Peyer's patch (tissue), 4 donors: ENCODE measurements at regions not wholly inside any gene's neighbourhood (a gene's known extent, or its start where the extent isn't known, plus 50 kb on each side); places are given as distances from the start of the nearest gene placed in this dataset.

Experiments
- DNase-seq, 3 donors: peaks; one replicate each; pipeline ENCODE4 v3.0.0-alpha.2; 2017 to 2019
- H3K27ac ChIP-seq, 4 donors: fragments of 200-600 bp; sonication (generic); one replicate each; pipeline ENCODE4 v1.5.1; 2016 to 2019
- H3K27me3 ChIP-seq, 2 donors: fragments of 200-600 bp; sonication (generic); one replicate each; pipeline ENCODE4 v1.5.1; 2019
- H3K36me3 ChIP-seq, 3 donors: fragments of 200-600 bp; sonication (generic); one replicate each; pipeline ENCODE4 v1.5.1; 2016 to 2019
- H3K4me1 ChIP-seq, 4 donors: fragments of 200-600 bp; sonication (generic); one replicate each; pipeline ENCODE4 v1.5.1; 2016 to 2019
- H3K4me3 ChIP-seq, 4 donors: fragments of 200-600 bp; sonication (generic); 1 replicate in 3 of 4; 2 replicates in 1 of 4; pipeline ENCODE4 v1.5.1; 2016 to 2019; ENCODE audit warnings: mild to moderate bottlenecking in 1 of 4
- H3K9me3 ChIP-seq, 4 donors: fragments of 200-600 bp; sonication (generic); one replicate each; pipeline ENCODE4 v1.5.1; 2016 to 2019; ENCODE audit warnings: mild to moderate bottlenecking in 1 of 4
- POLR2A ChIP-seq, 2 donors: fragments of 450-650 bp; IDR thresholded peaks; one replicate each; pipeline ENCODE4 v1.5.1; 2017; ENCODE audit warnings: antibody characterized with exemption in 2 of 2, mild to moderate bottlenecking in 2 of 2, moderate library complexity in 2 of 2
- TF ChIP-seq, protein P1 (sequence below), 6 experiments: fragments of 450-650 bp in 4 of 6; fragments of 200-600 bp in 2 of 6; sonication (generic) in 1 of 6; IDR thresholded peaks; one replicate each; pipeline ENCODE4 v1.5.1; 2017 to 2019; ENCODE audit warnings: antibody characterized with exemption in 6 of 6, mild to moderate bottlenecking in 3 of 6, moderate library complexity in 1 of 6

GRCh38 chr20:53833333-53834061, 236.9 kb downstream of the BCAS1 start:
- Histone ChIP-seq H3K9me3 (no peaks in the 10 kb centered on the region), H3K27ac (peak overlapping the region in 2 of 4 donors; percentile 22 to 57)

GRCh38 chr20:53832499-53832898, 237.9 kb downstream of the BCAS1 start:
- H3K27me3 ChIP-seq: no peaks in the 10 kb centered on the region
- H3K36me3 ChIP-seq: no peaks in the 10 kb centered on the region
- TF ChIP-seq, protein P1, sequence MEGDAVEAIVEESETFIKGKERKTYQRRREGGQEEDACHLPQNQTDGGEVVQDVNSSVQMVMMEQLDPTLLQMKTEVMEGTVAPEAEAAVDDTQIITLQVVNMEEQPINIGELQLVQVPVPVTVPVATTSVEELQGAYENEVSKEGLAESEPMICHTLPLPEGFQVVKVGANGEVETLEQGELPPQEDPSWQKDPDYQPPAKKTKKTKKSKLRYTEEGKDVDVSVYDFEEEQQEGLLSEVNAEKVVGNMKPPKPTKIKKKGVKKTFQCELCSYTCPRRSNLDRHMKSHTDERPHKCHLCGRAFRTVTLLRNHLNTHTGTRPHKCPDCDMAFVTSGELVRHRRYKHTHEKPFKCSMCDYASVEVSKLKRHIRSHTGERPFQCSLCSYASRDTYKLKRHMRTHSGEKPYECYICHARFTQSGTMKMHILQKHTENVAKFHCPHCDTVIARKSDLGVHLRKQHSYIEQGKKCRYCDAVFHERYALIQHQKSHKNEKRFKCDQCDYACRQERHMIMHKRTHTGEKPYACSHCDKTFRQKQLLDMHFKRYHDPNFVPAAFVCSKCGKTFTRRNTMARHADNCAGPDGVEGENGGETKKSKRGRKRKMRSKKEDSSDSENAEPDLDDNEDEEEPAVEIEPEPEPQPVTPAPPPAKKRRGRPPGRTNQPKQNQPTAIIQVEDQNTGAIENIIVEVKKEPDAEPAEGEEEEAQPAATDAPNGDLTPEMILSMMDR (IDR thresholded peaks at IDR 0.05): no peak
- TF ChIP-seq POLR2A (IDR thresholded peaks at IDR 0.05): no peak
- no peaks in the 10 kb centered on the region for H3K9me3 ChIP-seq
- no peak overlapping the region for H3K4me3 ChIP-seq
- DNase-seq: no peak
- peaks cover 0 to 44% (median 19%) of the 10 kb centered on the region in 4 donors for H3K4me1 ChIP-seq
- H3K27ac ChIP-seq: no peak overlapping the region

More at GRCh38 chr20:53833333-53834061, 236.9 kb downstream of the BCAS1 start:
- Histone ChIP-seq H3K36me3 (no peaks in the 10 kb centered on the region), H3K4me3 (no peak overlapping the region), H3K27me3 (no peaks in the 10 kb centered on the region), H3K4me1 (peaks cover 0 to 37% (median 17%) of the 10 kb centered on the region in 4 donors)
- TF ChIP-seq, protein P1 (IDR thresholded peaks at IDR 0.05): no peak
- TF ChIP-seq POLR2A (IDR thresholded peaks at IDR 0.05): no peak
- no peak for DNase-seq

- TF ChIP-seq, protein P1 (IDR thresholded peaks at IDR 0.05): no peak
- no peak for TF ChIP-seq POLR2A (IDR thresholded peaks at IDR 0.05)
- no peak overlapping the region for H3K4me3 ChIP-seq
- H3K27me3 ChIP-seq: no peaks in the 10 kb centered on the region
- H3K9me3 ChIP-seq: no peaks in the 10 kb centered on the region
- H3K27ac ChIP-seq: no peak overlapping the region
- no peaks in the 10 kb centered on the region for H3K36me3 ChIP-seq
- no peak for DNase-seq
- peaks cover 0 to 45% (median 21%) of the 10 kb centered on the region in 4 donors for H3K4me1 ChIP-seq
Measured at GRCh38 chr20:53831812-53832211, 238.2 kb upstream of the ZNF217 start.

- no peak for DNase-seq
- peak overlapping the region in 3 of 4 donors; percentile 73 to 80 (median 77) for H3K27ac ChIP-seq
- H3K4me1 ChIP-seq: peaks cover 0 to 42% (median 21%) of the 10 kb centered on the region in 4 donors
- H3K4me3 ChIP-seq: no peak overlapping the region
- H3K36me3 ChIP-seq: no peaks in the 10 kb centered on the region
- no peaks in the 10 kb centered on the region for H3K9me3 ChIP-seq
- TF ChIP-seq POLR2A (IDR thresholded peaks at IDR 0.05): no peak
- TF ChIP-seq, protein P1 (IDR thresholded peaks at IDR 0.05): no peak
- H3K27me3 ChIP-seq: no peaks in the 10 kb centered on the region
Measured at GRCh38 chr20:53831228-53831627, 237.6 kb upstream of the ZNF217 start.

GRCh38 chr20:53829724-53830521, 236.3 kb upstream of the ZNF217 start:
- no peak for TF ChIP-seq POLR2A (IDR thresholded peaks at IDR 0.05)
- TF ChIP-seq, protein P1 (IDR thresholded peaks at IDR 0.05): no peak
- peak in 2 of 3 donors; percentile 56 to 69 for DNase-seq
- Histone ChIP-seq H3K4me3 (peak overlapping the region in 2 of 4 donors; percentile 10 to 32), H3K27ac (peak overlapping the region; percentile 73 to 83 (median 78)), H3K27me3 (no peaks in the 10 kb centered on the region), H3K4me1 (peaks cover 0 to 34% (median 17%) of the 10 kb centered on the region in 4 donors), H3K36me3 (no peaks in the 10 kb centered on the region), H3K9me3 (no peaks in the 10 kb centered on the region)
